Activated CD8-positive, alpha-beta memory T cell treated with anti-CD3 and anti-CD28 coated beads for 1 hour (primary cell): ENCODE measurements at regions not wholly inside any gene's neighbourhood (a gene's known extent, or its start where the extent isn't known, plus 50 kb on each side); places are given as distances from the start of the nearest gene placed in this dataset.
"Not testable (repeated sequence)": the region's sequence is repeated elsewhere in the genome, so short reads cannot be mapped to it uniquely, and the experiment has no call there.

Experiments used
- DNase-seq, 2 donors: peaks; one replicate each; pipeline ENCODE4 v3.0.0-alpha.2; 2020; ENCODE audit warnings: low read depth in 1 of 2; ENCODE audit errors: extremely low read depth in 1 of 2

- DNase-seq: no peak
These were observed 161.1 kb downstream of the PHF8 start for GRCh38 chrX:53883196-53883595.

- no peak for DNase-seq
These were observed 161.9 kb downstream of the PHF8 start for GRCh38 chrX:53882331-53882730.

DNA sequence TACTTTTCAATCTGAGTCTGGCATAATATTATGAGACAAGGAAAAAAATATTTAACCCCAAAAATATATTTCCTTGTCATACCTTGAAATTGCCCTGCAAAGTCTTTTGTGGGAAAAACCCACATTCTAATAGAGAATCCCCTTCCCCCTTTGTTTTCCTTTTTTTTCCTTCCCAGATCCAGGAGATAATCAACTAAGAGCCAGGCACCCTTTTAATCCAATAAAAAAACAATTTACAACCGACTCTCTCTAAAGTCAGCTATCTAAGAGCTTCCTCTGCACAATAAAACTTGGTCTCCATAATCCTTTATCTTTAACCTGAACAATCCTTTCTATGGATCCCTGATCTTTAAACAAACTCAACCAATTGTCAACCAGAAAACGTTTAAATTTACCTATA lies 163.5 kb downstream of the PHF8 start:
- DNase-seq: not testable (repeated sequence)

GRCh38 chrX:53859890-53860289 lies 173.4 kb upstream of the HUWE1 start:
- DNase-seq: no peak

GRCh38 chrX:53831662-53832635 lies 145.4 kb upstream of the HUWE1 start:
- DNase-seq: peak in 1 of 2 donors; percentile 6

GRCh38 chrX:53824686-53825085 lies 138.2 kb upstream of the HUWE1 start:
- no peak for DNase-seq

DNA sequence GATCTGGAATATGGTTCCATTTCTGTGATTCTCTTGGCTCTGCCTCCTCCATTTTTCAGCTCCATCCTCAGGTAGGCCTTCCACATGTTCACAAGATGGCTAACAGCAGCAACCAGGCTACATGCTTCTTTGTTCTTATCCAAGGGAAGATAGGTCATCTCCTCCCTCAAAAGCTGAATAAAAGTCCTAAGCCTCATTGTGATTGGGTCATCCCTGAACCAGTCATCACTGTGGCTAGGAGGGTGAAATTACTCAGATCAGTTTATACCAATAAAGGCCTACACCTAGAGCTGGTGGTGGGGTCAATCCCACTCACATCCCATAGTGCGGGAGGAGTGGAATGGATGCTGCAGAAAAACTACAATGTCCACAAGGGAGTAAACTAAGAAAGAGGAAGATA lies 131.6 kb upstream of the HUWE1 start:
- not testable (repeated sequence) for DNase-seq

- DNase-seq: no peak
These were observed 131.0 kb upstream of the HUWE1 start for GRCh38 chrX:53817548-53817947.

DNA sequence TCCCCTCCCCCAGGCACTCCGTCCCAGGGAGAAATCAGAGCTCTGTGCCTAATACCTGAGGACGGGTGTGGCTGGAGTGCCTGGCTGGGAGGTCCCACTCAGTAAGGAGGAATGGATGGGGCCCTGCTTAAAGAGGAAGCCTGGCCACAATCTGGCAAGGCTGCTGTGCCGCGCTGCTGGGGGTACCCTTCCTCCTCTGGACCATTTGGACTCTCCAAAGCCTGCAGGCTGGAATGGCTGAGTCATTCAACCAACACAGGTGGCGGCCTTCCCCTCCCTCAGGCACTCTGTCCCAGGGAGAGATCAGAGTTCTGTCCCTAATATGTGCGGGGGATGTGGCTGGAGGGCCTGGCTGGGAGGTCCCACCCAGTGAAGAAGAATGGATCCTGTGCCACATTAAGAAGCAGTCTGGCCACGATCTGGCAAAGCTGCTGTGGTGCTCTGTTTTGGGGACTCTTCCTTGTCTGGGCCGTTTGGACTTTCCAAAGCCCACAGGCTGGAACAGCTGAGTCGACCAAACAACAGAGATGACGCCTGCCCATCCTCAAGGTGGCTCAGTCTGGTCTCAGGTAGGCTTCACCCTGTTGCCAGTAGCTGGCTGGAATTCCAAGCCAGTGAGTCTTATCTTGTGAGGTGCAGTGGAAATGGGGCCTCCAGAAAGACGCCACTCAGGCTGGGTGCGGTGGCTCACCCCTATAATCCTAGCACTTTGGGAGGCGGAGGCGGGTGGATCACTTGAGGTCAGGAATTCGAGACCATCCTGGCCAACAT lies 127.3 kb upstream of the HUWE1 start:
- no peak for DNase-seq

DNA sequence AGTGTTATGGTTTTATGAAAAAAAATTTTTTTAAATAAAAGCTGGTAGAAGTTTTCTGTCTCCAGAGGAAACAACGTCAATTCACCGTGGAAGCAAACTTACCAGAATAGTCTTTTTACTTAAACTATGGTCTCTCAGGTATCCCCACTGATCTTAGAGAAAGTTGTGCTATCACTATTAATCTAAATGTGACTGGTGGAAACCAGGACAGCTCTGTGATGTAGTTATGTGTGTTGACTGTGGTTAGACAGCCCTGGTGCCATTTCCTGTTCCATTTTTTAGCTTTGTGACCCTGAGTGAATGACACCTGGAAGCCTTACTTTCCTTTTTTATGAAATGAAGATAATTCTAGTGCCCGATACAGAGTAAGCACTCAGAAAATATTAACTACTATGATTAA lies 111.8 kb upstream of the HUWE1 start:
- DNase-seq: no peak

- no peak for DNase-seq
These were observed 109.1 kb upstream of the HUWE1 start for GRCh38 chrX:53795576-53795975.

- no peak for DNase-seq
These were observed 107.7 kb upstream of the HUWE1 start for GRCh38 chrX:53794181-53794580.

DNA sequence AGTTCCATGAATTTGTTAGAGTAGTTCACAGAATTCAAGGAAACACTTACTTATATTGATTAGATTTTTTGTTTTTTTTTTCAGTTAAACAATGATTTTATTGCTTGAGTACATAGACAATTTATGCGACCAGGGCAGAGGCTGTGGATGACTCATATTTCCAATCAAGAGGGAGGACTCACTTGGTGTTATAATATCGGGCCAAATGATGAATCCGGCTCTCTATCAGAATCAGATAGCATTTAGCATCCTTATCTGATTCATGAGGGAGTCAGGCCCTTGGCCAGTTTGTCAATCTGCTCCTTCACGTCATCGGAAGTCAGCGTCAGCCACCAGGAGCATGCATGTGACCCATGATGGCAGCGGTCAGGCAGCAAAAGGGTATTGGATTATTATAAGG lies 82.3 kb upstream of the HUWE1 start:
- DNase-seq: no peak

- no peak for DNase-seq
These were observed 81.9 kb upstream of the HUWE1 start for GRCh38 chrX:53768451-53768850.

DNA sequence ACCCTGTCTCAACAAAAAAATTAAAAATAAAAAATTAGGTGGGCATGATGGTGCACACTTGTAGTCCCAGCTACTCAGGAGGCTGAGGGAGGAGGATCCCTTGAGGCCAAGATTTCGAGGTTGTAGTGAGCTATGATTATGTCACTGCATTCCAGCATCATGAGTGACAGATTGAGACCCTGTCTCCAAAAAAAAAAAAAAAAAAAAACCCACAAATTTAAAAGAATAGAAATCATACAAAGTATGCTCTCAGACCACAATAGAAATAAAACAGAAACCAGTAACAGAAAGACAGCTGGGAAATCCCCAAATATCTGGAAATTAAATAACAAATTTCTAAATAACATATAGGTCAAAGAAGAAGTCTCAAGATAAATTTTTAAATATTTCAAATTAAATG lies 81.0 kb upstream of the HUWE1 start:
- DNase-seq: no peak

GRCh38 chrX:53757181-53757580 lies 70.7 kb upstream of the HUWE1 start:
- not testable (repeated sequence) for DNase-seq

DNA sequence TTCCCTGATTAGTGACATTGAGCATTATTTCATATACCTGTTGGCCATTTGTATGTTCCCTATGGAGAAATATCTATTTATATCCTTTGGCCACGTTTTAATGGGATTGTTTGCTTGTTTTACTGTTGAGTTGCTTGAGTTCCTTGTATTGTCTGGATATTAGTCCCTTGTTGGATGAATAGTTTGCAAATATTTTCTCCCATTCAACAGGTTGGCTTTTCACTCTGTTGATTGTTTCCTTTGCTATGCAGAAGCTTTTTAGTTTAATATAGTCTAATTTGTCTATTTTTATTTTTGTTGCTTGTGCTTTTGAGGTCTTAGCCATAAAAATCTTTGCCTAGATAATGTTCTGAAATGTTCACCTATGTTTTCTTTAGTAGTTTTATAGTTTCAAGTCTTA lies 60.2 kb upstream of the HUWE1 start:
- no peak for DNase-seq

DNA sequence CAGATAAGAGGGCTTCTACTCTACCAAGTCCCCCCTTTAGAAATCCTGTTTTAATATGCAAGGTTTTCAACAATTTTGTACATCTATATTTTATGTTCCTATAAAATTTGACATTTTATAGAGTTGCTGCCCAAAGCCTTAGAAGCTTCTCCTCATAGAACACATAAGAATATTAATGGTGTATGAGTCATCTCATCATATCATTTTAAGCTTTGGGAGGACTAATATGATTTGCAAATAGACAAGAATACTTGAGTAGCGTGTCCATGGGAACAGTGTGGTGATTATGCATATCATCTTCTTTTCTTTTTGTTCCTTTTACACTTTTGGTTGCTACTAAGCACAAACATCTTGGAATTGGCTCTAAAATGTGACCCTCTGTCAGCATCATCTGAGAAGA lies 56.7 kb upstream of the HUWE1 start:
- DNase-seq: no peak

DNA sequence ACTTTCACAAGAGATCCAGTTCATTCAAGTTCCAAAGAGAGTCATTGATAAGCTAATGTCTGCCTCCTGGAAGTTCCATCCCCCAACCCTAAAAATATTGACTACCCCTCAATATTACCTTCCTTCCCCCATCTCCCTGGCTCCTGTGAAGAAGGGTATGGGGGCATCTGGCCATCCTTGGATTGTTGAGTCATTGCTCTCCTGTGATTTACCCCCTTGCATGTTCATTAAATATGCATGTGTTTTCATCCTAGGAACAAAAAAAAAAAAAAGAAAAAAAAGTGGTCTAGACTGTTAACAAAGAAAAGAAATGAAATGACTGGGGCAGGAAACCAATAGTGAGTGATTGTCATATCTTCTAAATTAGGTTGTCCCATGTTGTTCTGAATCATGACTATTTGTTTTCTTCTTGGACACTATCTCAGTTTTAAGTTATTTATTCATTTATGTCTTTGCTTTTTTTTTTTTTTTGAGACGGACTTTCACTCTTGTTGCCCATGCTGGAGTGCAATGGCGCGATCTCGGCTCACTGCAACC lies 51.9 kb upstream of the HUWE1 start:
- DNase-seq: no peak
